HG03280 (cell line): ENCODE measurements at regions not wholly inside any gene's neighbourhood (a gene's known extent, or its start where the extent isn't known, plus 50 kb on each side); places are given as distances from the start of the nearest gene placed in this dataset.
"Not testable (repeated sequence)": the region's sequence is repeated elsewhere in the genome, so short reads cannot be mapped to it uniquely, and the experiment has no call there.

Experiments used
- ATAC-seq: cut with Tn5 transposase; IDR thresholded peaks from one replicate; pipeline ENCODE4 v1.9.1; 2021; ENCODE audit warnings: mild to moderate bottlenecking, moderate library complexity; ENCODE audit not compliant: unreplicated experiment

- no peak for ATAC-seq
Measured at GRCh38 chr4:187103351-187103750, 379.7 kb upstream of the FAT1 start.

DNA sequence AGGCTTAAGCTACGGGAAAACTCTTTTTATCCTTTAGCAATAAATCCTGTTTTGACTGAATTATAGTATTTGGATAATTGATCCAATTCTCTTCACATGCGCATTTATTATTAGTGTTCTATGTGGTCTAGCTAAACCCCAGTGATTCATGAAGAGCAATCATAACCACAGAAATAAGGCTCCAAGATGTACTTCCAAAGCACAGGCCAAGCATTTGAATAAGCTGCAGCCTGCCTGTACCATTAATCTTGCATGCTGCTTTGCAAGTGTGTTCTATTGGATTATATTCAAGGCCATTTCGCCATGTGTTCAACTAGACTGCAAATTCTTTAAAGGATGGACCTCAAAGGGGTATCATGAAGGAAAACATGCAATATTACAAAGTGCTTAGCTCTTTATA lies 385.2 kb upstream of the FAT1 start:
- no peak for ATAC-seq

DNA sequence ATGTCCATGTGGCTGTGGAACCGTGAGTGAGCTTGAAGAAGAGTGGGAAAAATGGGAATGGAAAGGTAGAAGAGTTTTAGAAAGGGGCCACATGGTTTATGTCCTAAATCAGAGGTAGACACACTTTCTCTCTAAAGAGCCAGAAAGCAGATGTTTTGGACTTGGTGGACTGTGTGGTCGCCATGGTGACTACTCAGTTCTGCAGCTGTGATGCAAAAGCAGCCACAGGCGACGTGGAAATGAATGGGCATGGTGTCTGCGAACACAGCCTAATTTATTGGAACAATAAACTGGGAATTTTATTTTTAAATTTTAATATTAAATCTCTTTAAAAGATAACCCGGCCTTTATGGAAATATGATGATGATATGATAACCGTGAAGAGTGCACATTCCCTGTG lies 386.0 kb upstream of the FAT1 start:
- no peak for ATAC-seq

DNA sequence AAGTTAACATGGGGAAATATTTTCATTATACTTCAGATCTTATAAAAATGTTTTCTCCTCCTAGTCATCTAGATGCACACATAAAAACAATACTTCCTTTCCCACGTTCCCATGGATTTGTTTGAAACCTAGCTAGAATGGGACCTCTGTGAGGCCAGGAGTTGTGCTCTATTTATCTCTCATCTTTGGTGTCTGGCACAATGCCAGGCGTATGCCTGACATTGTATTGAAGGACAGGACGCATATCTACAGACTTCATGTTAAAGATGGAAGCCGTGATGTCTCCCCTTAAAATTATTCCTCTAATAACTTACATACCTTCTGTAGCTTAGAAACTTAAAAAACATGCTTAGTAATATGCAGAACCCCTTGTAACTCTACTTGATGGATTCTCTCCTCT lies 394.5 kb upstream of the FAT1 start:
- ATAC-seq = no peak

- ATAC-seq = no peak
Measured at GRCh38 chr4:187118602-187119120, 395.0 kb upstream of the FAT1 start.

GRCh38 chr4:187124331-187124730 lies 400.7 kb upstream of the FAT1 start:
- ATAC-seq = no peak

GRCh38 chr4:187125062-187125461 lies 401.4 kb upstream of the FAT1 start:
- ATAC-seq = no peak

DNA sequence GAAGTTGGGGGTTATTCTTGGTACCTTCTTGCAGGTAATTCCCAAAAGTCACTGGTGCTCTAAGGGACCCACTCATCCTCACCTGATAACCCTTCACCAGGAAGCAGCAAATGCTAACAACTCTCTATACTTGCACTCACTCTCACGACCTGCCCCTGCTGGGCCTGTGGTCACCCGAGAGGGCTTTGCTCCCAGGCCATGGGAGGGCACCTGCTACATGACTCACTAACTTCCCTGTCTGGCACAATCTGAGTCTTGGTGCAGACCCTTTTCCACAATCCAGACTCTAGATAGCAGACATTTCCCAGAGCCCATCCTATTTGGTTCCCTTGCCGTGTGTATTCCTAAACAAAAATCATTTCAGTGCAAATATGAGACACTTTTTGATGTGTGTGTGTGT lies 403.8 kb upstream of the FAT1 start:
- no peak for ATAC-seq

DNA sequence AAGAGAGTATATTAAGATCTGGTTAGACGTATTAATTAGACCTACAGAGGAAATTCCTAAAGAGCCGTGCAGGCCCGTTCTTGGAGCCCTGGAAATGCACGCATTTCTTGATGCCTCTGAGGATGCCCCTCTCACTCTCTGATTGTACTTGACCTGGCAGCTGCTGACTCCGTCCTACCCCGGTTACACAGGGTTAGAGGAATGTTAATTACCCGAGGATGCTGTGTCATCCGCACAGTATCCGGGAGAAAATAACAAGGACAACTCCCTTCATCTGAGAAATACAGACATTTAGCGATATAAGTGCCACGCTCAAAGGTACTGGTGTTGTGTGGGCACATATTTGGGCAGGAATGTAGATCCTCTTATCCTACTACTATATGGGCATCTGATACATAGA lies 404.6 kb upstream of the FAT1 start:
- ATAC-seq = no peak

DNA sequence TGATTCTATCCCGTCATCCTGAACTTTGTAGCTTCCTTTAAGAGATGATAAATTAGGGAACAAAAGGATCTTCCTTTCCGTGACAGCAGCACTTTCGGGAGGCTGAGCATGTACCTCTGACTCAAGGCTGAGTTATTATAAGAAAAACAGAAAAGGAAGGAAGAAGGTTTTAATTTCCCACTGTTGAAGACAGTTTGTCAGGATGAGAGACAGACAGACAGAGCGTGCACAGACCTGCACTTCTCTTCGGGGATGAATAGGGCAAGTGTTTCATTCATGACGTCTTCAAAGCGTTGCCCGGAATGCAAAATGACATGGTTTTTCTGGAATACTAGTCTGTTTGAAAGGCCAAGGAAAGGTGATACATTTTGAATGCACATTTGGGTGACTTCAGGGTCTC lies 405.3 kb upstream of the FAT1 start:
- ATAC-seq = no peak

GRCh38 chr4:187131826-187132225 lies 408.2 kb upstream of the FAT1 start:
- ATAC-seq = not testable (repeated sequence)

DNA sequence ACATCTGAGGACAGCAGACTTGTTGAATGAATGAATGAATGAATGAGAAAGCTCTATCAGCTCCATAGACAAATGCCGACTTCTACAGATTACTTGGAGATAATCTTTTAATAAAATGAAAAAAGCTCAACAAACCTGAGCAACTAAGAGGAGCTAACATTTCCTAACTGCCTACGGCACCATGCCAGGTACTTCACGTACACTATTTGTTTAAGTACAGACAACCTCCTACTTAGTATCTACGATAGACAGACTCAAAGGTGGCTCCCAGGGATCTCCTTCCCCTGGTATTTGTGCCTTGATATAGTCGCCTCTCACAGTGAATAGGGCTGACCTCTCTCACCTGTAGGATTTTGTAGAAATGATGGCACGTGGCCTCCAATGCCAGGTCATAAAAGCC lies 412.2 kb upstream of the FAT1 start:
- no peak for ATAC-seq

DNA sequence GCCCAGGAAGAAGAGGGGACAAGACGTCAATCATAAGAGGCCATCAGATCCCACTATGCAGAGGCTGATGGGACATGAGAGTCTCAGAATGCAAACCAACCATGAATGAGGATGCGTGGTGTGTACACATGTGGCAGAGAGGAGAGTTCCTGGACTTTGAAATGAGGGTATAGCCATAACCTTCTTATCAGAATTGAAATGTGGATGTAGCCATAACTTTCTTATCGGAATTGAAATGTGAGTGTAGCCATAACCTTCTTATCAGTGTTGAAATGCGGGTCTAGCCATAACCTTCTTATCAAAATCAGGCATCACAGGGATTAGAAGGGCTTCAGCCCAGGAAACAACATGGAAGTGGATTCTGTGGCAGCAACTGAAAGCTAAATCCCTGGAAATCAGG lies 415.5 kb upstream of the FAT1 start:
- ATAC-seq = no peak

- ATAC-seq = no peak
Measured at GRCh38 chr4:187141101-187141500, 417.4 kb upstream of the FAT1 start.

DNA sequence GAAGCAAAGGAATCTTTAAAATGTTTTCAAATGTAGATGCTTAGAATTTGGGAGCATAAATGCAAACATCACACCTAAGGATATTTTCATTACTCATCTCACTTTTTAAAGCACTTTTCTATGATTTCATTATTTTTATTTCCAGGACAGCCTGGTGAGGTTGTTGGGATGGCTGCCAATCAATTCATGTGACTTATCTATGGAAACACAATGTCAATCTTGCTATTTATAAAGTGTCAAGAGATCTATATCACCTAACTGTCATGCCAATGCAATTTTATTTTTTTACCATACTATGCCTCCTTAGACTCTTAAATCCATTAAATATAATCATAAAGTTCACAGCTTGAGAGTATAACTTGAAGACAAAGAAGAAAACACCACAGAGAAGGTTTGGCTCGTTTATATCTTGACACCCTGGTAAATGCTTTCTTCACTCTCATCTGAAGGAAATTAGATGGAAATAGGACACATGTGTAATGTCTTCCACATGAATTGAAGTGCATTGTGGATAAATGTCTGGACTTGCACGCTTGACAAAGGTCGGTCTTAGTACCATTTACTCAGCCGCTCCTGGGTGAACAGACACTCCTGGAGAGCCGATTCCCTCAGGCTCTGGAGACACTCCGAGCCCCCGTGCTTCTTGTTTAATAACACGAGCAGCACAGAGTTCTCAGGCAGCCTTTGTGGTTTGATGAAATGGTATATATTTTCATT lies 425.7 kb upstream of the FAT1 start:
- ATAC-seq = no peak

DNA sequence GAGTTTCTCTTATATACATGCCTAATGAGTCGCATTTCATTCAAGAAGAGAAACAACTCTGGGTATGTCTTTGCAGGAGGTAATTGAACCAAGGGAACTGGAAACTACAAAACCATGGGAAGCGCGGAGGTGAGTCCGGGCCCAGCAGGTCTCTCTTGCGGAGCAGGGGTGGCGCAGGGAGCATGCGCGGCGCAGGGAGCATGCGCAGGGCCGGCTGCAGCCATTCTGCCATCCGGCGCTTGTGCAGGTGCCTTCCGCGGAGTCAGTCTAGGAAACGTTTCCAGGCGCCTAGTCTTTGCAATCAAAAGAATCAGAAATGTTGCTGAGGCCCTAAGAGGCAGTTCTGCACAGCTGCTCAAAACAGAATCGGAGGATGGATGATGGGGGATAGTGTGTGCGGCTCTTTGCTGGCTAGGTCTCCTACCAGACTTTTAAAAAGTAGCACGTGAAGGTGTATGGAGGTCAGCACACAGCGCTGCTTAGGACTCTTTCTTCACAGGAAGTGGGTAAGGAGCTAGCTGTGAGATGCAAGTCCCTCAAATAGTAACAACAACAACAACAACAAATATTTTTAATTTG lies 433.8 kb upstream of the FAT1 start:
- ATAC-seq = no peak

DNA sequence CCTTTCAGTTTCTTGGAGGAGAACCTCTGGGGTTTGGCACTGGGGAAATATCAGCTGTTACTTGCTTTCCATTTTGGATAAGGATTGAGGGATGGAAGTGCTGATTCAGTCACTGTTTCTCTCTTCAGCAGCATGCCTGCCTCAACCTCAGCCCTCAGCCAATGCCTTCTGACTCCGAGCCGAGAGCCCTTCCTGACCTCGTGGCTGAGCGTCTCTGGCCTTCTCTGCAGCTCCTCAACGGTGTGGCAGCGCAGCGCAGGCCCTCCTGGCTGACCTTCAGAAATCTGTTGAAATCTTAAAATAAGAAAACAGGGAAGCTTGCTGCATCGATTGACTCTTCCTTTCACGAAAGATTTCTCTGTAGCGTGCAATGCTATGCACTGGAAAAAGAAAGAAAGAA lies 434.3 kb upstream of the FAT1 start:
- no peak for ATAC-seq

DNA sequence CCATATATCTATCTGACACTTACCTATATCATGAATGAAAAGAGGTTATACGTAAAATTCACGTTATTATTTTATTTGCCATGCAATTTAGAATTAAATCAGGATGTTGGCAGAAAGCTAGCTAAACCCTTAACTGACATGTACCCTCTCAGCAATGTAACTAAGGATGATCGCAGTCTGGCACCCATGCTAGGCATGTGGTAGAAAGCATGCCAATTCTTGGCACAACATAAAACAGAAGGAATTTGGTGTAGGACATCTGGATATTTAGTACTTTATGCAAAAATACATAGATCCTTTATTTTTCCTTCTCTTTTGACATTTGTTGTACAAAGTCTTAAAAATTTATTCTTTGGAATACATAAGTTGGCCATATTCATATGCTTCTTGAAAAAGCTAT lies 436.8 kb upstream of the FAT1 start:
- ATAC-seq = no peak

DNA sequence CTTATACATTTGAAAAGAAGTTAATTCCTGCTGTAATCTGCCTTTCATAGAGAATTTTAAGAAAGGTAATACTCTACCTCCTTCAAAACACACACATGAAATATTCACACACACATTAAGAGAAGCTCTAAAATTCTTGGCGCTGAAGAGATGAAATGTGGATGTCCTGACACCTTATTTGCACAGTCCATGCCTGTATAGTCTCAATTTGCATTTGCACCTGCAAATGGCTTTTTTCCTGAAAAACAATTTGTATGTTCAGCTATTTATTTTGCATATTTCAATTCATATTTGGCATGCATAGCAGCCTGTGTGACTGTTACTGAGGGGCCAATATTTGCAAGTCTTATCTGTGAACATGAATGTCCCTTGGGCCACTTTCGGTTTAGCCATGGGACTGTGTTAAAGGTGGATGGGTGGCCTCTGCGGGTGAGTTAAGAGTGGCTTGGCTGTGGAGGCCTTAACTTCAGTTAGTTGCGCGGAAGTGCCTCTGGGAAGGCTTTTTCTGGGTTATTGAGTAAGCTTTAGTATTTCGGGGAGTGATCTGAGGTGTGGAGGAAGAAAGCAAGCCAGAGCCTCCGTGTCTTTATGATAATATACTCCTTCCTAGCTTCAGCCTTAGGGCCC lies 443.3 kb upstream of the FAT1 start:
- ATAC-seq = no peak

DNA sequence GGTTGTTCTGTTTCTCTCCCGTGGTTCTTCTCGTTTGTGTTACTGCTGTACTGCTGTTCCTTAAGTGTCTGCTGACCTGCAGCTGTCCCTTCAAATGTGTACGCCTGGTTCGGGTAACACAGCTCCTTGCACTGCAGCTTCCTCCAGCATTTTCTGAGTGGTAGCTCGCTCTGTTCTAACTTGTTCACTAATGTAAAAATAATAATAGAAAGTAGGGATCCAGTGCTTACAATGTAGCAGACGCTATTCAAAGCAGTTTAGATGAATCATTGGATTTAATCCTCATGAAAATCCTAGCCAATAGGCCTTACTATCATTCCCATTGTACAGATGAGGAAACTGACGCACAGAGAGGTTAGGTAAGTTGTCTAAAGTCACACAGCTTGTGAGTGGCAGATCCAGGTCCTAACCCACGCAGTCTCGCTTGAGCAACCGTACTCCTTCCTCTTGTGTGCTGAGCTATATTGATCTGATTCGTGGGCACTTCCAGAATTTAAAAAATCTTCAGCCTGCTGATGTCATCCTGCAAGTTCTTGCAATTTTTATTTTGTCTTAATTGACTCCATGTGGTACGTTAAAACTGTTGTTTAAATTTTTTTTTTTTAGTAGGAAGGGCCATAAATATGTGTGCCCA lies 448.2 kb upstream of the FAT1 start:
- no peak for ATAC-seq

DNA sequence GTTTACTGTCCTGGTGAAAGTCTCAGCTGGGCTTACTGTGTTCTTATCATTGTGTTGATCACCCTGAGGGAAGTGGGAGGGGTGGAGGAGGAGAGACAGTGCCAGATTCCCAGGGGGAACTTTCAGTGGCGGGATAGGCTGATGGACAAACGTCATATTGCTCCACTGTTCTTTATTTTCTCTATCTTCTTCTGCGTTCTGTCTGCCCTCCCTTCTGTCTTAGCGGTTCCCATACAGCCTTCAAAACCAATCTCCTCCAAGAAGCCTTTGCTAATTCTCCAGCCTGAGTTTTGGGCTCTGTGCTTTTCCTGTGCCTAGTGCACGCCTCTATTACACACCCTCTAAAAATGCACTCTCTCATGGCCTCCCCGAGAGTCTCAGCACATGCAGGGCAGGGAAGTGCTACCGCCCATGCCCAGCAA lies 448.7 kb upstream of the FAT1 start:
- ATAC-seq = no peak

- ATAC-seq = no peak
Measured at GRCh38 chr4:187174749-187175148, 451.1 kb upstream of the FAT1 start.
